Parathyroid adenoma (tissue), 2 donors: ENCODE measurements at regions not wholly inside any gene's neighbourhood (a gene's known extent, or its start where the extent isn't known, plus 50 kb on each side); places are given as distances from the start of the nearest gene placed in this dataset.

Experiments used
- H2AFZ ChIP-seq: fragments of 300-600 bp; sonication (generic); one replicate; pipeline ENCODE4 v1.7.0; 2017; ENCODE audit warnings: antibody characterized with exemption, mild to moderate bottlenecking
- H3K27ac ChIP-seq: fragments of 300-600 bp; sonication (generic); one replicate; pipeline ENCODE4 v1.7.0; 2017
- H3K27me3 ChIP-seq: fragments of 300-600 bp; sonication (generic); one replicate; pipeline ENCODE4 v1.7.0; 2017; ENCODE audit warnings: low read length; ENCODE audit not compliant: control insufficient read depth, insufficient read depth
- H3K36me3 ChIP-seq: fragments of 300-600 bp; sonication (generic); one replicate; pipeline ENCODE4 v1.7.0; 2017; ENCODE audit warnings: low read length; ENCODE audit not compliant: control insufficient read depth, insufficient read depth
- H3K4me1 ChIP-seq: fragments of 300-600 bp; sonication (generic); one replicate; pipeline ENCODE4 v1.7.0; 2017; ENCODE audit warnings: control low read depth
- H3K4me2 ChIP-seq: fragments of 300-600 bp; sonication (generic); one replicate; pipeline ENCODE4 v1.7.0; 2017; ENCODE audit warnings: low read length
- H3K4me3 ChIP-seq: fragments of 300-600 bp; sonication (generic); one replicate; pipeline ENCODE4 v1.7.0; 2017; ENCODE audit warnings: low read depth, low read length
- H3K79me2 ChIP-seq: fragments of 300-600 bp; sonication (generic); one replicate; pipeline ENCODE4 v1.7.0; 2017; ENCODE audit warnings: control low read depth
- H3K9ac ChIP-seq: fragments of 300-600 bp; sonication (generic); one replicate; pipeline ENCODE4 v1.7.0; 2017; ENCODE audit warnings: mild to moderate bottlenecking
- H3K9me3 ChIP-seq: fragments of 300-600 bp; sonication (generic); one replicate; pipeline ENCODE4 v1.7.0; 2017; ENCODE audit warnings: low read length; ENCODE audit not compliant: control insufficient read depth
- CTCF ChIP-seq: fragments of 300-600 bp; sonication (generic); IDR thresholded peaks from one replicate; pipeline ENCODE4 v1.7.0; 2017; ENCODE audit warnings: antibody characterized with exemption, mild to moderate bottlenecking
- donor health status: primary hyperparathyroidism.

- Histone ChIP-seq H3K9me3 (no peaks in the 10 kb centered on the region), H3K9ac (no peak overlapping the region), H3K4me2 (no peak overlapping the region), H3K36me3 (no peaks in the 10 kb centered on the region), H3K4me1 (no peaks in the 10 kb centered on the region), H3K4me3 (no peak overlapping the region), H2AFZ (no peak overlapping the region), H3K79me2 (no peaks in the 10 kb centered on the region), H3K27ac (no peak overlapping the region), H3K27me3 (no peaks in the 10 kb centered on the region)
- no peak for TF ChIP-seq CTCF
Observed at GRCh38 chr2:2557475-2557874, 226.4 kb upstream of the MYT1L start.

GRCh38 chr2:2550856-2551255 lies 219.8 kb upstream of the MYT1L start:
- TF ChIP-seq CTCF = no peak
- Histone ChIP-seq H3K27ac (no peak overlapping the region), H3K79me2 (no peaks in the 10 kb centered on the region), H3K36me3 (no peaks in the 10 kb centered on the region), H3K4me3 (no peak overlapping the region), H3K4me2 (no peak overlapping the region), H3K4me1 (no peaks in the 10 kb centered on the region), H3K9me3 (no peaks in the 10 kb centered on the region), H3K9ac (no peak overlapping the region), H2AFZ (no peak overlapping the region), H3K27me3 (no peaks in the 10 kb centered on the region)

GRCh38 chr2:2547911-2548310 lies 216.8 kb upstream of the MYT1L start:
- H3K27me3 ChIP-seq = no peaks in the 10 kb centered on the region
- no peak overlapping the region for H2AFZ ChIP-seq
- no peak overlapping the region for H3K27ac ChIP-seq
- no peak overlapping the region for H3K9ac ChIP-seq
- TF ChIP-seq CTCF = no peak
- H3K4me1 ChIP-seq = no peaks in the 10 kb centered on the region
- no peak overlapping the region for H3K4me2 ChIP-seq
- no peak overlapping the region for H3K4me3 ChIP-seq
- no peaks in the 10 kb centered on the region for H3K9me3 ChIP-seq
- no peaks in the 10 kb centered on the region for H3K36me3 ChIP-seq
- H3K79me2 ChIP-seq = no peaks in the 10 kb centered on the region

GRCh38 chr2:2547451-2547850 lies 216.4 kb upstream of the MYT1L start:
- H3K4me2 ChIP-seq = no peak overlapping the region
- no peak overlapping the region for H3K4me3 ChIP-seq
- TF ChIP-seq CTCF = no peak
- no peaks in the 10 kb centered on the region for H3K79me2 ChIP-seq
- H3K36me3 ChIP-seq = no peaks in the 10 kb centered on the region
- no peaks in the 10 kb centered on the region for H3K27me3 ChIP-seq
- no peak overlapping the region for H3K27ac ChIP-seq
- no peaks in the 10 kb centered on the region for H3K4me1 ChIP-seq
- no peak overlapping the region for H3K9ac ChIP-seq
- H2AFZ ChIP-seq = no peak overlapping the region
- no peaks in the 10 kb centered on the region for H3K9me3 ChIP-seq

- H3K9ac ChIP-seq = no peak overlapping the region
- no peak for TF ChIP-seq CTCF
- H3K27me3 ChIP-seq = no peaks in the 10 kb centered on the region
- H3K4me1 ChIP-seq = no peaks in the 10 kb centered on the region
- H3K79me2 ChIP-seq = no peaks in the 10 kb centered on the region
- H3K9me3 ChIP-seq = no peaks in the 10 kb centered on the region
- no peaks in the 10 kb centered on the region for H3K36me3 ChIP-seq
- H3K27ac ChIP-seq = no peak overlapping the region
- no peak overlapping the region for H3K4me2 ChIP-seq
- no peak overlapping the region for H2AFZ ChIP-seq
- no peak overlapping the region for H3K4me3 ChIP-seq
Observed at GRCh38 chr2:2546046-2546445, 215.0 kb upstream of the MYT1L start.
